ENCODE measurements at regions not wholly inside any gene's neighbourhood (a gene's known extent, or its start where the extent isn't known, plus 50 kb on each side); places are given as distances from the start of the nearest gene placed in this dataset.

- no peaks in the 10 kb centered on the region for H3K9me3 ChIP-seq (ENCODE audit: insufficient read depth, low read depth, low read length)
- H3F3A ChIP-seq (ENCODE audit: low read depth), result no peaks in the 10 kb centered on the region
- no peak overlapping the region for H3K9ac ChIP-seq (ENCODE audit: low read depth, low read length, poor library complexity, severe bottlenecking)
- H3K79me2 ChIP-seq (ENCODE audit: insufficient read depth, low read length), result no peaks in the 10 kb centered on the region
- H3K4me3 ChIP-seq (ENCODE audit: low read length, poor library complexity, severe bottlenecking), result no peak overlapping the region
- H3K9me2 ChIP-seq (replicated peaks; ENCODE audit: low read depth, low read length), result no peaks in the 10 kb centered on the region
- H3K4me1 ChIP-seq (ENCODE audit: insufficient read depth, low read length, poor library complexity, severe bottlenecking), result peaks cover 3% of the 10 kb centered on the region
- no peak for TF ChIP-seq CTCF (conservative IDR thresholded peaks at IDR 0.05; ENCODE audit: low read length)
- TF ChIP-seq EZH2phosphoT487 (IDR thresholded peaks at IDR 0.05; ENCODE audit: borderline replicate concordance), result no peak
- no peaks in the 10 kb centered on the region for H3K27me3 ChIP-seq (ENCODE audit: insufficient read depth, low read length, poor library complexity, severe bottlenecking)
- H3K36me3 ChIP-seq (ENCODE audit: insufficient read depth, low read length), result no peaks in the 10 kb centered on the region
- H3K4me2 ChIP-seq (ENCODE audit: low read depth, low read length, poor library complexity, severe bottlenecking), result no peak overlapping the region
- 0 out of 2 replicates have a peak overlapping the region, but pooled peaks have one; percentile 69 for H2AFZ ChIP-seq (ENCODE audit: low read length)
- no peaks in the 10 kb centered on the region for H4K20me1 ChIP-seq (ENCODE audit: insufficient read depth, low read length, poor library complexity, severe bottlenecking)
These were observed 468.2 kb downstream of the EPHA4 start for GRCh38 chr2:221103930-221104329.

- Histone ChIP-seq H3K4me3 (ENCODE audit: low read length, poor library complexity, severe bottlenecking) (no peak overlapping the region), H3F3A (ENCODE audit: low read depth) (no peaks in the 10 kb centered on the region), H3K9me3 (ENCODE audit: insufficient read depth, low read depth, low read length) (no peaks in the 10 kb centered on the region), H3K4me2 (ENCODE audit: low read depth, low read length, poor library complexity, severe bottlenecking) (no peak overlapping the region), H3K79me2 (ENCODE audit: insufficient read depth, low read length) (no peaks in the 10 kb centered on the region), H3K27me3 (ENCODE audit: insufficient read depth, low read length, poor library complexity, severe bottlenecking) (no peaks in the 10 kb centered on the region), H3K36me3 (ENCODE audit: insufficient read depth, low read length) (no peaks in the 10 kb centered on the region), H3K9ac (ENCODE audit: low read depth, low read length, poor library complexity, severe bottlenecking) (no peak overlapping the region), H2AFZ (ENCODE audit: low read length) (0 out of 2 replicates have a peak overlapping the region, but pooled peaks have one; percentile 69), H3K9me2 (replicated peaks; ENCODE audit: low read depth, low read length) (no peaks in the 10 kb centered on the region), H4K20me1 (ENCODE audit: insufficient read depth, low read length, poor library complexity, severe bottlenecking) (no peaks in the 10 kb centered on the region), H3K4me1 (ENCODE audit: insufficient read depth, low read length, poor library complexity, severe bottlenecking) (peaks cover 3% of the 10 kb centered on the region)
- TF ChIP-seq CTCF (conservative IDR thresholded peaks at IDR 0.05; ENCODE audit: low read length) (no peak), EZH2phosphoT487 (IDR thresholded peaks at IDR 0.05; ENCODE audit: borderline replicate concordance) (no peak)
These were observed 467.7 kb downstream of the EPHA4 start for GRCh38 chr2:221104361-221104811.

GRCh38 chr2:221106241-221106640 lies 465.9 kb downstream of the EPHA4 start:
- TF ChIP-seq CTCF (conservative IDR thresholded peaks at IDR 0.05; ENCODE audit: low read length) (no peak), EZH2phosphoT487 (IDR thresholded peaks at IDR 0.05; ENCODE audit: borderline replicate concordance) (no peak)
- Histone ChIP-seq H4K20me1 (ENCODE audit: insufficient read depth, low read length, poor library complexity, severe bottlenecking) (no peaks in the 10 kb centered on the region), H3K36me3 (ENCODE audit: insufficient read depth, low read length) (no peaks in the 10 kb centered on the region), H3F3A (ENCODE audit: low read depth) (no peaks in the 10 kb centered on the region), H2AFZ (ENCODE audit: low read length) (no peak overlapping the region), H3K4me3 (ENCODE audit: low read length, poor library complexity, severe bottlenecking) (no peak overlapping the region), H3K79me2 (ENCODE audit: insufficient read depth, low read length) (no peaks in the 10 kb centered on the region), H3K27me3 (ENCODE audit: insufficient read depth, low read length, poor library complexity, severe bottlenecking) (no peaks in the 10 kb centered on the region), H3K4me2 (ENCODE audit: low read depth, low read length, poor library complexity, severe bottlenecking) (no peak overlapping the region), H3K9me3 (ENCODE audit: insufficient read depth, low read depth, low read length) (no peaks in the 10 kb centered on the region), H3K4me1 (ENCODE audit: insufficient read depth, low read length, poor library complexity, severe bottlenecking) (peaks cover 3% of the 10 kb centered on the region), H3K9me2 (replicated peaks; ENCODE audit: low read depth, low read length) (no peaks in the 10 kb centered on the region), H3K9ac (ENCODE audit: low read depth, low read length, poor library complexity, severe bottlenecking) (no peak overlapping the region)

All from Loucy (cell line).